ENCODE measurements at regions not wholly inside any gene's neighbourhood (a gene's known extent, or its start where the extent isn't known, plus 50 kb on each side); places are given as distances from the start of the nearest gene placed in this dataset.

DNA sequence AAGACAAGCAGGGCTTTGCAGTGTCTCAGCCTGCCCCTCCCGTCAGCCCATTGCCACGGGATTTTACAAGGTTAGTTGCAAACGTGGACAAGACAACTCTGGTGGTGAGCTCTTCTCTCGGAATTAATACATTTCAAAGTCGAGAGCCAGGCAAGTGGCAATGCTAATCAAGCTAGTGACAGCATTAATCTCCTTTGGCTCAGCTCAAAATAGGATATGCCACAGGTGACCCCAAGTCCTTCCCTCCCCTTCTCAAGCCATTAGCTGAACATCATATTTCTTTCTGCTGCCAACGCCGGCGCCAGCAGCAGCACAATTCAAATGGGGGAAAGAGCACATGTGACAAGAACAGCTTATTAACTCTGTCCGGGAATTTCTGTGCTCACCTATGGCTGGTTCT lies 190.1 kb downstream of the ATPSCKMT start:
- Histone ChIP-seq H3K4me3 (ENCODE audit: extremely low read depth in 1 of 4, insufficient read depth in 2 of 4, low read depth in 3 of 4, low read length in 4 of 4) (no peak overlapping the region), H3K27me3 (replicated peaks in 1 of 4; ENCODE audit: control insufficient read depth in 3 of 4, extremely low read depth in 1 of 4, insufficient read depth in 3 of 4, low read length in 3 of 4) (no peaks in the 10 kb centered on the region), H3K79me2 (ENCODE audit: control insufficient read depth in 1 of 2, insufficient read depth in 2 of 2, low read length in 2 of 2) (no peaks in the 10 kb centered on the region), H3K79me1 (ENCODE audit: low read depth, low read length) (no peaks in the 10 kb centered on the region), H2BK120ac (replicated peaks; ENCODE audit: low read depth, low read length) (no peak overlapping the region), H2AFZ (ENCODE audit: low read length) (no peak overlapping the region), H2BK12ac (ENCODE audit: low read depth, low read length) (no peak overlapping the region), H2BK20ac (ENCODE audit: low read length) (no peak overlapping the region), H4K8ac (ENCODE audit: extremely low read depth, insufficient read depth, low read length) (no peak overlapping the region), H3K14ac (ENCODE audit: insufficient read length) (no peak overlapping the region), H3K4me1 (replicated peaks in 1 of 4; ENCODE audit: control insufficient read depth in 3 of 4, insufficient read depth in 4 of 4, low read length in 3 of 4) (no peaks in the 10 kb centered on the region), H3K18ac (ENCODE audit: extremely low read depth, low read length) (no peak overlapping the region), H3K27ac (ENCODE audit: low read depth, low read length) (no peak overlapping the region), H3K9ac (replicated peaks in 1 of 4; ENCODE audit: extremely low read depth in 1 of 4, low read depth in 3 of 4, low read length in 3 of 4) (no peak overlapping the region), H3K56ac (replicated peaks; ENCODE audit: insufficient read length, low read depth, low read length) (no peak overlapping the region), H3K9me3 (ENCODE audit: insufficient read depth in 2 of 2, low read depth in 1 of 2, low read length in 1 of 2) (no peaks in the 10 kb centered on the region), H4K20me1 (replicated peaks in 1 of 2; ENCODE audit: control insufficient read depth in 1 of 2, insufficient read depth in 2 of 2, low read length in 2 of 2) (no peaks in the 10 kb centered on the region), H2BK15ac (ENCODE audit: low read length) (no peak overlapping the region), H2BK5ac (ENCODE audit: low read depth, low read length) (no peak overlapping the region; the same call in 1 of the 2 replicates), H3K23me2 (ENCODE audit: low read depth, low read length) (no peaks in the 10 kb centered on the region), H3K36me3 (ENCODE audit: control insufficient read depth in 2 of 4, insufficient read depth in 4 of 4, low read length in 3 of 4) (no peaks in the 10 kb centered on the region), H3K4ac (replicated peaks; ENCODE audit: insufficient read length, low read depth, low read length) (no peak overlapping the region), H3K23ac (ENCODE audit: insufficient read length) (no peak overlapping the region), H4K91ac (replicated peaks; ENCODE audit: insufficient read length, low read length) (no peak overlapping the region), H2AK5ac (ENCODE audit: low read depth, low read length) (no peak overlapping the region), H4K5ac (ENCODE audit: insufficient read length, low read depth, low read length) (no peak overlapping the region), H3K4me2 (ENCODE audit: insufficient read depth in 1 of 2, low read depth in 2 of 2, low read length in 2 of 2) (no peak overlapping the region)
- 87% methylated on average over 9 of the region's 9 CpGs; no CpG with 5 or more reads in 1 of the 2 experiments for WGBS, 2 experiments (ENCODE audit: extremely low coverage in 1 of 2, insufficient coverage in 1 of 2, insufficient read length in 1 of 2, insufficient replicate concordance in 2 of 2, low coverage in 1 of 2, low lambda C conversion rate in 2 of 2, missing lambda C conversion rate in 1 of 2)
- no peak for DNase-seq (ENCODE audit: low read depth in 1 of 2, low spot score in 2 of 2)
- FAIRE-seq, result no peak
- POLR2A ChIA-PET (ENCODE audit: partially characterized antibody), result interaction anchor here (1.5 kb wide), 1 partner anchor 11 kb away, joined by 3 read pairs; no protein-coding TSS in a partner anchor
- CTCF ChIA-PET (ENCODE audit: partially characterized antibody), result interaction anchor here (1.8 kb wide), 1 partner anchor 29 kb away, joined by 6 read pairs; no protein-coding TSS in a partner anchor
- TF ChIP-seq CHD1 (IDR thresholded peaks at IDR 0.05; ENCODE audit: low read depth, low read length) (no peak), BACH1 (IDR thresholded peaks at IDR 0.05; ENCODE audit: low read length) (no peak), POLR2A (IDR thresholded peaks at IDR 0.05; ENCODE audit: control extremely low read depth in 1 of 2, low read depth in 2 of 2, low read length in 2 of 2) (no peak), EZH2 (IDR thresholded peaks at IDR 0.05; ENCODE audit: low read depth, low read length, severe bottlenecking) (no peak), CHD2 (IDR thresholded peaks at IDR 0.05; ENCODE audit: low read length) (no peak), CTBP2 (IDR thresholded peaks at IDR 0.05; ENCODE audit: borderline replicate concordance, insufficient read depth, insufficient read length, low read length) (no peak), YY1 (IDR thresholded peaks at IDR 0.05; ENCODE audit: low read depth, low read length) (no peak), SP1 (IDR thresholded peaks at IDR 0.05; ENCODE audit: low read depth, low read length) (no peak), NANOG (IDR thresholded peaks at IDR 0.05; ENCODE audit: insufficient read depth, low read depth, low read length, poor library complexity, severe bottlenecking) (no peak), CEBPB (IDR thresholded peaks at IDR 0.05; ENCODE audit: low read depth, low read length) (no peak)
- TF ChIP-seq, protein P1, sequence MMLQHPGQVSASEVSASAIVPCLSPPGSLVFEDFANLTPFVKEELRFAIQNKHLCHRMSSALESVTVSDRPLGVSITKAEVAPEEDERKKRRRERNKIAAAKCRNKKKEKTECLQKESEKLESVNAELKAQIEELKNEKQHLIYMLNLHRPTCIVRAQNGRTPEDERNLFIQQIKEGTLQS (IDR thresholded peaks at IDR 0.05; ENCODE audit: insufficient read depth, low read depth, low read length), result no peak
- TF ChIP-seq, protein P2, sequence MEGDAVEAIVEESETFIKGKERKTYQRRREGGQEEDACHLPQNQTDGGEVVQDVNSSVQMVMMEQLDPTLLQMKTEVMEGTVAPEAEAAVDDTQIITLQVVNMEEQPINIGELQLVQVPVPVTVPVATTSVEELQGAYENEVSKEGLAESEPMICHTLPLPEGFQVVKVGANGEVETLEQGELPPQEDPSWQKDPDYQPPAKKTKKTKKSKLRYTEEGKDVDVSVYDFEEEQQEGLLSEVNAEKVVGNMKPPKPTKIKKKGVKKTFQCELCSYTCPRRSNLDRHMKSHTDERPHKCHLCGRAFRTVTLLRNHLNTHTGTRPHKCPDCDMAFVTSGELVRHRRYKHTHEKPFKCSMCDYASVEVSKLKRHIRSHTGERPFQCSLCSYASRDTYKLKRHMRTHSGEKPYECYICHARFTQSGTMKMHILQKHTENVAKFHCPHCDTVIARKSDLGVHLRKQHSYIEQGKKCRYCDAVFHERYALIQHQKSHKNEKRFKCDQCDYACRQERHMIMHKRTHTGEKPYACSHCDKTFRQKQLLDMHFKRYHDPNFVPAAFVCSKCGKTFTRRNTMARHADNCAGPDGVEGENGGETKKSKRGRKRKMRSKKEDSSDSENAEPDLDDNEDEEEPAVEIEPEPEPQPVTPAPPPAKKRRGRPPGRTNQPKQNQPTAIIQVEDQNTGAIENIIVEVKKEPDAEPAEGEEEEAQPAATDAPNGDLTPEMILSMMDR (IDR thresholded peaks at IDR 0.05; ENCODE audit: control extremely low read depth in 1 of 3, insufficient read depth in 1 of 3, low read depth in 1 of 3, low read length in 3 of 3), result no peak
